IMR-90 (cell line): ENCODE measurements at regions not wholly inside any gene's neighbourhood (a gene's known extent, or its start where the extent isn't known, plus 50 kb on each side); places are given as distances from the start of the nearest gene placed in this dataset.

Experiments used
- ATAC-seq: fragments of 200-7000 bp; cut with Tn5 transposase; 2 replicates; pipeline ENCODE4 v1.9.1; 2020; ENCODE audit warnings: low read depth, mild to moderate bottlenecking, moderate library complexity
- BruUV-seq: library from RNA; stranded (reverse); fragments of 400-500 nt; replicated peaks from 2 replicates; lab custom pipeline; 2021; lab: Mats Ljungman, UMichigan
- CTCF ChIA-PET: fragments of 300-600 bp; formaldehyde crosslinking; extraction: SDS; loops from one replicate; lab custom pipeline; 2021; ENCODE audit warnings: antibody characterized with exemption; lab: Yijun Ruan, JAX
- POLR2A ChIA-PET: fragments of 300-600 bp; sonication (Branson Sonifier 250); formaldehyde crosslinking; loops from one replicate; lab custom pipeline; 2022; ENCODE audit warnings: antibody characterized with exemption; ENCODE audit not compliant: unreplicated experiment; lab: Charles Lee
- DNase-seq: peaks from one replicate; pipeline ENCODE4 v3.0.0; 2013
- H2AFZ ChIP-seq: replicated peaks from 2 replicates; pipeline ENCODE3; 2013; ENCODE audit warnings: low read length, mild to moderate bottlenecking; ENCODE audit not compliant: poor library complexity
- H2AK5ac ChIP-seq: 2 replicates; pipeline ENCODE4 v1.6.1; 2013; ENCODE audit warnings: low read depth, low read length, inconsistent platforms
- H2AK9ac ChIP-seq: replicated peaks from 2 replicates; pipeline ENCODE3; 2013; ENCODE audit warnings: mild to moderate bottlenecking, low read depth, low read length, moderate library complexity; ENCODE audit not compliant: poor library complexity
- H2BK120ac ChIP-seq: 2 replicates; pipeline ENCODE4 v1.6.1; 2013; ENCODE audit warnings: low read depth, low read length, inconsistent platforms
- H2BK15ac ChIP-seq: 3 replicates; pipeline ENCODE4 v1.6.1; 2013; ENCODE audit warnings: low read depth, low read length, inconsistent platforms
- H2BK20ac ChIP-seq: 2 replicates; pipeline ENCODE4 v1.6.1; 2013; ENCODE audit warnings: low read depth, mild to moderate bottlenecking, inconsistent platforms, low read length, moderate library complexity
- H2BK5ac ChIP-seq: 2 replicates; pipeline ENCODE4 v1.6.1; 2013; ENCODE audit warnings: mild to moderate bottlenecking, low read depth, low read length, inconsistent platforms; ENCODE audit not compliant: poor library complexity, severe bottlenecking
- H3K14ac ChIP-seq: replicated peaks from 2 replicates; pipeline ENCODE4 v1.6.1; 2013; ENCODE audit warnings: low read depth, low read length, inconsistent platforms
- H3K18ac ChIP-seq: 2 replicates; pipeline ENCODE4 v1.6.1; 2013; ENCODE audit warnings: low read depth, low read length, control low read depth
- H3K23ac ChIP-seq: 2 replicates; pipeline ENCODE4 v1.6.1; 2013; ENCODE audit warnings: low read depth, low read length, inconsistent platforms
- H3K27ac ChIP-seq: 2 replicates; pipeline ENCODE4 v1.5.1; 2013; ENCODE audit warnings: mild to moderate bottlenecking, control low read depth, low read length; ENCODE audit not compliant: insufficient read depth
- H3K27me3 ChIP-seq: 2 replicates; pipeline ENCODE4 v1.6.1; 2013; ENCODE audit warnings: low read length; ENCODE audit not compliant: control insufficient read depth, insufficient read depth
- H3K36me3 ChIP-seq: 2 replicates; pipeline ENCODE4 v1.6.1; 2013; ENCODE audit warnings: low read length, mixed read lengths; ENCODE audit not compliant: control insufficient read depth, insufficient read depth
- H3K4ac ChIP-seq: 2 replicates; pipeline ENCODE4 v1.6.1; 2013; ENCODE audit warnings: low read depth, low read length, inconsistent platforms
- H3K4me1 ChIP-seq: 2 replicates; pipeline ENCODE4 v1.6.1; 2013; ENCODE audit warnings: low read length, mixed read lengths; ENCODE audit not compliant: control insufficient read depth, insufficient read depth
- H3K4me2 ChIP-seq: 2 replicates; pipeline ENCODE4 v1.6.1; 2013; ENCODE audit warnings: low read depth, mild to moderate bottlenecking, control low read depth, low read length, moderate library complexity
- H3K4me3 ChIP-seq: 2 replicates; pipeline ENCODE4 v1.5.1; 2013; ENCODE audit warnings: low read depth, mild to moderate bottlenecking, control low read depth, low read length, moderate library complexity; ENCODE audit not compliant: insufficient read depth
- H3K56ac ChIP-seq: 2 replicates; pipeline ENCODE4 v1.6.1; 2013; ENCODE audit warnings: low read length, inconsistent platforms; ENCODE audit not compliant: insufficient read depth; ENCODE audit errors: extremely low read depth
- H3K79me1 ChIP-seq, 2 experiments: 2 replicates each; pipeline ENCODE4 v1.6.1; 2013; ENCODE audit warnings: low read length in 2 of 2, inconsistent platforms in 1 of 2, low read depth in 1 of 2
- H3K9ac ChIP-seq: 2 replicates; pipeline ENCODE4 v1.6.1; 2013; ENCODE audit warnings: low read depth, low read length, control low read depth
- H3K9me1 ChIP-seq: 2 replicates; pipeline ENCODE4 v1.6.1; 2013; ENCODE audit warnings: low read length, inconsistent platforms; ENCODE audit not compliant: insufficient read depth
- H3K9me3 ChIP-seq: 2 replicates; pipeline ENCODE4 v1.6.1; 2013; ENCODE audit warnings: low read length; ENCODE audit not compliant: control insufficient read depth, insufficient read depth
- H4K20me1 ChIP-seq: 2 replicates; pipeline ENCODE4 v1.6.1; 2013; ENCODE audit warnings: low read length, inconsistent platforms; ENCODE audit not compliant: insufficient read depth
- H4K5ac ChIP-seq: 2 replicates; pipeline ENCODE4 v1.6.1; 2013; ENCODE audit warnings: mild to moderate bottlenecking, low read depth, low read length, control low read depth
- H4K8ac ChIP-seq, 2 experiments: 2 replicates each; pipeline ENCODE4 v1.6.1; 2013; ENCODE audit warnings: low read depth in 2 of 2, low read length in 2 of 2, control low read depth in 1 of 2, inconsistent platforms in 1 of 2
- H4K91ac ChIP-seq: 2 replicates; pipeline ENCODE4 v1.6.1; 2013; ENCODE audit warnings: low read depth, low read length, inconsistent platforms; ENCODE audit not compliant: insufficient read depth
- BHLHE40 ChIP-seq: fragments of 150-350 bp; IDR thresholded peaks from 2 replicates; pipeline ENCODE4 v1.6.1; 2016; ENCODE audit warnings: mild to moderate bottlenecking, low read depth, low read length
- CEBPB ChIP-seq: IDR thresholded peaks from 2 replicates; pipeline ENCODE4 v1.6.1; 2012; ENCODE audit warnings: low read depth, low read length, improper control_type of control experiment
- CHD1 ChIP-seq: IDR thresholded peaks from 2 replicates; pipeline ENCODE4 v1.6.1; 2012; ENCODE audit warnings: low read depth, low read length, improper control_type of control experiment
- CTCF ChIP-seq: conservative IDR thresholded peaks from 2 replicates; pipeline ENCODE4 v1.5.1; 2012; ENCODE audit warnings: mild to moderate bottlenecking, low read depth, low read length, improper control_type of control experiment
- ELK1 ChIP-seq: fragments of 150-350 bp; IDR thresholded peaks from 2 replicates; pipeline ENCODE4 v1.6.1; 2016; ENCODE audit warnings: low read depth, mild to moderate bottlenecking, low read length, moderate library complexity, borderline replicate concordance
- FOS ChIP-seq: fragments of 150-350 bp; IDR thresholded peaks from 2 replicates; pipeline ENCODE4 v1.6.1; 2016; ENCODE audit warnings: low read depth, low read length
- MAZ ChIP-seq: IDR thresholded peaks from 2 replicates; pipeline ENCODE4 v1.6.1; 2012; ENCODE audit warnings: low read depth, mild to moderate bottlenecking, low read length, improper control_type of control experiment, moderate library complexity, borderline replicate concordance
- NFE2L2 ChIP-seq: fragments of 150-350 bp; IDR thresholded peaks from 2 replicates; pipeline ENCODE4 v1.6.1; 2016; ENCODE audit warnings: low read depth, mild to moderate bottlenecking, low read length
- POLR2A ChIP-seq: IDR thresholded peaks from 2 replicates; pipeline ENCODE4 v1.6.1; 2012; ENCODE audit warnings: mild to moderate bottlenecking, low read depth, low read length
- WGBS, 2 experiments: methylation state at CpG; one replicate each; pipeline versions ENCODE4 v1.1.5 to v1.1.7; 2013; ENCODE audit warnings: missing lambda C conversion rate in 2 of 2; ENCODE audit not compliant: insufficient read length in 1 of 2; ENCODE audit errors: extremely low coverage in 2 of 2; 5-methylcytosine and 5-hydroxymethylcytosine counted together
- dilution Hi-C: fragments of 300-500 bp; cut with HindIII; formaldehyde crosslinking; loops from one replicate; pipeline ENCODE4 v1.14.3; 2018; ENCODE audit warnings: low sequenced_read_pairs; ENCODE audit not compliant: unreplicated experiment
- in situ Hi-C: fragments of 300-500 bp; cut with MboI; formaldehyde crosslinking; loops from 3 replicates; pipeline ENCODE4 v1.14.3; 2019; ENCODE audit warnings: low sequenced_read_pairs, inconsistent platforms, mixed read lengths
- intact Hi-C: fragments of 100-400 bp; cut with micrococcal nuclease; formaldehyde crosslinking; loops from 2 replicates; pipeline ENCODE4 v1.10.0; 2022

GRCh38 chr2:234546770-234547169 lies 49.9 kb upstream of the ARL4C start:
- peaks cover 0 to 6% of the 10 kb centered on the region in 2 experiments; a peak in 1 of 4 replicates for H3K79me1 ChIP-seq

More at GRCh38 chr2:234546770-234547169, 49.9 kb upstream of the ARL4C start:
- Histone ChIP-seq H3K9me3 (no peaks in the 10 kb centered on the region), H3K4me1 (peaks cover 5% of the 10 kb centered on the region; the same call in 1 of the 2 replicates), H2BK5ac (no peak overlapping the region), H4K5ac (no peak overlapping the region), H3K56ac (no peak overlapping the region), H2BK120ac (no peak overlapping the region), H3K27me3 (no peaks in the 10 kb centered on the region; the same call in 1 of the 2 replicates), H2BK15ac (no peak overlapping the region), H3K23ac (no peak overlapping the region), H3K4me2 (no peak overlapping the region), H2AFZ (no peak overlapping the region), H4K8ac (no peak overlapping the region), H3K27ac (no peak overlapping the region), H4K91ac (no peak overlapping the region), H3K18ac (no peak overlapping the region), H3K14ac (no peak overlapping the region), H2AK9ac (no peak overlapping the region), H2AK5ac (no peak overlapping the region), H2BK20ac (no peak overlapping the region), H3K4me3 (no peak overlapping the region), H3K4ac (no peak overlapping the region), H3K9ac (no peak overlapping the region), H3K36me3 (no peaks in the 10 kb centered on the region), H3K9me1 (no peaks in the 10 kb centered on the region), H4K20me1 (no peaks in the 10 kb centered on the region)
- in situ Hi-C loops (loop anchor here (25.0 kb wide), 1 partner anchor 1041 kb away; no protein-coding TSS in a partner anchor), dilution Hi-C loops (no loop called here), intact Hi-C loops (loop anchor here (10.0 kb wide), 1 partner anchor 692 kb away; the partner anchor contains the start of gene HJURP)
- WGBS, 2 experiments: no CpG with 5 or more reads among the region's 3 CpGs
- TF ChIP-seq CTCF (no peak), CEBPB (no peak), MAZ (no peak), BHLHE40 (no peak), POLR2A (no peak), NFE2L2 (no peak), CHD1 (no peak), FOS (no peak), ELK1 (no peak)
- POLR2A ChIA-PET: no interaction called here
- ATAC-seq: no peak
- no peak for DNase-seq
- BruUV-seq: no TSS peak
- CTCF ChIA-PET: no interaction called here
